Stimulated activated CD4-positive, alpha-beta T cell treated with anti-CD3 and anti-CD28 coated beads, Interleukin-15, amount 100 ng/mL, for 24 hours (primary cell): ENCODE measurements at regions not wholly inside any gene's neighbourhood (a gene's known extent, or its start where the extent isn't known, plus 50 kb on each side); places are given as distances from the start of the nearest gene placed in this dataset.

Source experiments
- DNase-seq: peaks from one replicate; pipeline ENCODE4 v3.0.0-alpha.2; 2020

DNA sequence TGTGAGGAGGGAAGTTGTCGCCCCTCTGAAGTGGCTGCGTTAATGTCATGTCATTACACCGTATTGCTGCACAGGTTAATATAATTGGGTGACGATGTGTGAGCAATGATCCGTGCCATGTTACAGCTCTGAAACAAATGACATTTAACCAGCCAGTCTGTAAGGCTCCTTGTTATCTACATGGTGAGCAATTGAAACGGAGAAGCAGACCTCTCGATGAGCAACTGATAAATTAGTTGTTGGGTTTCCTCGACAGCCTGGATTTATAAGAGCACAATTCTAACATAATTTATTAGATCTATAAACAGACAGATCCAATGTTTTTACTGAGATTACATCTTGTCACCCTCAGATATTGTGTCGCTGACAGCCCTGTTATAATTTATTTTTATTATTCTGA is 49.9 kb upstream of the MAFB start:
- no peak for DNase-seq

GRCh38 chr20:40739841-40740240 is 50.8 kb upstream of the MAFB start:
- no peak for DNase-seq

- peak; percentile 54 for DNase-seq
Observed at GRCh38 chr20:40741507-40742106, 52.6 kb upstream of the MAFB start.

DNA sequence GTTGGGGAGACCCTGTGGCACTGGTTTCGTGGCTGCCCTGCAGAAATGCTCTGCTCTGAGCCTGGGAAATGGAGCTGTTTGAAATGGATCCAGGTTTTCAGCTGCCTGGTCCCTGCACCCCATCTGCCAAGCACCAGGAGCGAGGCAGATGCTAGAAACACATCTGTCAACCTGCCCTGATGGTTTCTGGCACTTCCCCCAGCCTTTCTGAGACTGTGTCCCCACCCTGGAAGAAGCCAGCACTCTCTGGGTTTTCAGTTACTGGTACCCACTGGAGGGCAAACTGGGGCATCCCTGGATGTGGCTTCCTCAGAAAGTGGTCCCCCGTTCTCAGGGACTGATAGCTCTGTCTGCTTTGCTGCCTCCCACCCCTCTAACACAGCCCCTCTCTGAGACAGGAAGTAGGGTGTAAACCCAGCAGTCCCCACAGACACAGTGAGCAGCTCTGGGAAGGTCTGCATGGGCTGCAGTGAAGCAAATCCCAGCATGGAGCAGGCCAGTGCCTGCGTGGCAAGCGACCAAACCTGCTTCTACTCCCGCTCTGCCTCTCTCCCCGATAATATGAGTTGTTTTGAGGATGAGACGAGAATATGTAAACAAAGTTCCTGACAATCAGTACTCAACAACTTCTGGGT is 54.2 kb upstream of the MAFB start:
- no peak for DNase-seq

GRCh38 chr20:40744072-40744817 is 55.2 kb upstream of the MAFB start:
- no peak for DNase-seq

GRCh38 chr20:40744818-40745175 is 55.8 kb upstream of the MAFB start:
- no peak for DNase-seq

GRCh38 chr20:40746251-40746650 is 57.2 kb upstream of the MAFB start:
- DNase-seq: no peak

- DNase-seq: no peak
Observed at GRCh38 chr20:40748182-40748581, 59.1 kb upstream of the MAFB start.

DNA sequence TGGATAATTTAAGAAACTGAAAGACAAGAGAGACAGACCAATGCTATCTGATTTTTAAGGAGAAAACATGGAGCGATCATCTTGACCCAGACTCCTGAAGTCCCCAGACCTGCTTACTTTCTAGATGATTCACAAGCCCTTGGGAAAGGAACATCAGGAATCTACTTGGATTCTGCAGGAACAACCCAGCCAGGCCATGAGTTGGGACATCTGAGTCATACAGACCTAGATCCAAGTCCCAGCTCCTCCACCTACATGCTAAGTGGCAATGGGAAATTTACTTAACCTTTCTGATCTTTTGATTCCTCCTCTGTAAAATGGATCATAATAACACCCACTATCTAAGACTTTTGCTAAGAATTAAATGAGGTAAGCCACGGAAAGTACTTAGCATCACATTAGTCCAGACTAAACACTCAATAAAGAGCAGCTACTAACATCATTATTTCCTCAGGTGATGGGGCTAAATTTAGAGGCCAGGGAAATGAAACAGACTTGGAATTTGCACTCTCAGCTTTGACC is 61.0 kb upstream of the MAFB start:
- DNase-seq: no peak

DNA sequence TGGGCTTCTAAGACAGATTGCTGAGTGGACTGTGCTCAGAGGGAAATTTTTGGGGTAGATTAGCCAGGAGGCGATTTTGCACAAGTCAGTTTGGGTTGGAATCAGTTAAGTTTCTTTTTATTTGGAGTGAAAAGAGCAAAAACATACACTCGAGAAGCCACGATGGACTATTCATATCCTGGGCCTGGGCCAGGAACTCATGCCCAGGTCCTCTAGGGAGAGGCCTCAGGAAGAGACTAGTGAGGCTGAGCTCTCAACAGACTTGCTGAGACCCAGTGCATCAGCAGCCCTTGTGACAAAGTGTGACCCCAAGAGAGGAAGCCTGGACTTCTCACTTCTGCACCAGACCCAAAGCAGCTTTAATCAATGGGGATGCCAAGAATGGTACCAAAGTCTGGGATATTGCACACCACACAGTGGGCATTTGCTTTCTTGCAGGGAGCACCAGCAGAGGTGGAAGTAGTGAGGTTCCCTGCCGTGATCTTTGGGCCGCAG is 61.6 kb upstream of the MAFB start:
- no peak for DNase-seq

DNA sequence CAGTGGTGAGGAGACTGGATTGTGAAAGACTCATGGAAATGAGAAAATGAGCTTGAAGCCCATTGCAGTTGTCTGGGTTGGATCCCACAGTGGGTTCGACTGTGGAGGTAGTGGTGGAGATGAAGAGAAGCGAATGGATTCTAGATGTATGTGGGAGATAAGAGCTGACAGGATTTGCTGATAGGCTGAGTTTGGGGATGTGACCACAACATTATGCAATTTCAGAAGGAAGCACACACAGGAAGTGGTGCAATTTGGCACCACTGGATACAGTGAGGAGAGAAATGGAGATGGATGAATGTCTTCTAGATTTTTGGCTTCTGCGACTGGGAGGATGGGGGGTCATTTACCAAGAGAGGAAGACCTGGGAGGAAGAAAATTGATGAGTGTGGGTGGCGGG is 64.4 kb upstream of the MAFB start:
- no peak for DNase-seq

- DNase-seq: no peak
Observed at GRCh38 chr20:40754339-40754943, 65.4 kb upstream of the MAFB start.

DNA sequence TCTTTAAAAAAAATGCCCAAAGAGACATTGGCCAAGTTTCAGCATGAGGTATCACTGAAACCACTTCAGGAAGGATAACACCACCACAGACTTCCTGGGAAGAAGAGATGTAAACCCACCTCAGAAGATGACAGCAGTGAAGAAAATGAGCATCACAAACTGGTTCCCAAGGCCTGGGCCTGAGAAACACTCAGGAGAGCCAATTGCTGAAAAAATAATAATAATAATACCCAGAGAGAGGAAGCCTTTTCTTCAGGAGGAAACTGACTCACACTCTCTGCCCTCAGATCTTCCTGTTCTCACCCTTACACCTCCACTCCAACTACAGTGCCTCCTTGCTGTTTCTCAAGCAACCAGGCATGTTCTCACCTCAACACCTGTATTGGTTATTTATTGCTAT is 68.1 kb upstream of the MAFB start:
- peak; percentile 6 for DNase-seq

- DNase-seq: no peak
Observed at GRCh38 chr20:40758790-40759189, 69.8 kb upstream of the MAFB start.

GRCh38 chr20:40760399-40760798 is 71.4 kb upstream of the MAFB start:
- DNase-seq: no peak

DNA sequence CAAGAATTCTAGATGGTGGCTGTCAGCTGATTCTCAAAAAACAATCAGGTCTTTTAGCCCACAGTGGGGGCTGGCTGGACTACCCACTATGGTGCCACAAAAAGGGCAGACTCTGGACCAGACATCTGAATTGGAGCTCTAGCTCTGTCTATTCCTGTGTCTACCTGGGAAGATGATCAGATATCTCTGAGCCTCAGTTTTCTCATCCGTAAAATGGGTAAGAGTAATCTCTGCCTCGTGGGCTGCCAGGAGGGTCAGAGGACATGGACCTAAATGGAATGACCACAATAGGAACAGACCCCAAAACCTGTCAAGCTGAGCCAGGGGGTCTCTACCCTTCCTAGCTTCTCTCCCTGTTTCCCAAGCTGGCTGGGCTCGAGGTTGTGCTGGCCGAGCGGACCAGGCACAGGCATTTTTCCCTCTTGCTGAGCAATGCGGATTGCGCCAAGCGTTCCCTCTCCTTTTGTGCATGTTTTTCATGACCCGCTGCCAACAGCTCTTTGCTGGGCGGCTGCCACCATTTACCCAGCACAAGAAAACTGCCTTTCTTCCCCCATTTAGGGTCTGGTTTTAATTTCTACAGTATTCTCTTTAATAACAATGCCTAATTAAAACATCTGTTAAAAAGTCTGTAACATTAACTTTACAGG is 74.7 kb upstream of the MAFB start:
- DNase-seq: no peak

- no peak for DNase-seq
Observed at GRCh38 chr20:40765814-40766480, 76.9 kb upstream of the MAFB start.

GRCh38 chr20:40766790-40767614 is 78.0 kb upstream of the MAFB start:
- DNase-seq: no peak

DNA sequence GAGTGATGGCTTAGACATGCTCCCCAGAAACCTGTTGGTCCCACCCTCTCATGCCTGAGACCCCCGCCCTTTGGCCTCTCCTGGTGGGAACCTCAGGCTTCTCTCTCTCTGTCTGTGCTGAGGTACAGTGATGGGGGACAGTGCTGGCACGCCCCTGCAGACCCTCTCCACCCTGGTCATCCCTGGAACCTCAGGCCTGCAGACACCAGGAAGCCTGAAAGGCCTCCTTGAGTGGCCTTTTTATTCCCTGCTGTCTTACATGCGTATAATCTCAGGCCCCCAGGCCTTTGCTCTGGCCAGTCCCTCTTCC is 78.5 kb upstream of the MAFB start:
- no peak for DNase-seq

GRCh38 chr20:40768105-40768504 is 79.1 kb upstream of the MAFB start:
- DNase-seq: no peak

- no peak for DNase-seq
Observed at GRCh38 chr20:40769677-40770285, 80.7 kb upstream of the MAFB start.
